GM12874 (cell line): ENCODE measurements at regions not wholly inside any gene's neighbourhood (a gene's known extent, or its start where the extent isn't known, plus 50 kb on each side); places are given as distances from the start of the nearest gene placed in this dataset.

Source experiments
- CTCF ChIP-seq: IDR thresholded peaks from 2 replicates; pipeline ENCODE4 v1.5.1; 2011; ENCODE audit warnings: low read depth, mild to moderate bottlenecking, control low read depth, low read length, moderate library complexity; ENCODE audit not compliant: insufficient read depth

GRCh38 chr4:89598602-89599001 lies 238.4 kb downstream of the SNCA start:
- TF ChIP-seq CTCF = 0 out of 2 replicates have a peak, but pooled peaks have one; percentile 6

DNA sequence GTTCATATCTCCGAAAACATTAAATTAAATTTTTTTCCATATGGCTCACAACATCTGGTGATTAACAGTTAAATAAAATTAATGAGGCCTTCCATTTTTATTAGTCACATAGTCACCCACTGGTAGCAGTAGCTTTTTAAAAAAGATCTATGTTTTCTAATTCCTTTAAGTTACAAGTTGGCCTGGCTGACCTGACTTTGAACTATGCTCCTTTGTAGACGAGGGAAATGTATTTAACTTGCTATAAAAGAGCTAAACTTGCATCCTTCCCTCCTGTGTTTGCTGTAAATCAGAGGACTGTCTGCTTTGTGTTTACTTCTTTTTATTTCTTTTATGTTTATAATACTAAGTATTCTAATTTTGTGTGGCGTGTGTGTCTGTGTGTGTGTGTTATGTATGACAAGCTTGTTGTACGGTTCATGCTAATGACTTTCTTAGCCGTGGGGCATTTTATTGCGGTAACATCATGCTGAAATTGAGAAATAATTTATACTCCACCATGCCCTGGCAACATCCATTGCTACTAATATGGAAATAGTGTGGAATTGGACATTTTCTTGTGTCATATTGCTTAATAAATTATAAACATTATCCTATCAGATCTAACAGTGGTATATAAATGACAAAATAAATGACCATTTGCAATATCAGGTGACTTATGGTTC lies 241.7 kb downstream of the SNCA start:
- no peak for TF ChIP-seq CTCF

GRCh38 chr4:89590128-89590527 lies 246.8 kb downstream of the SNCA start:
- TF ChIP-seq CTCF = no peak

GRCh38 chr4:89588421-89588820 lies 248.5 kb downstream of the SNCA start:
- TF ChIP-seq CTCF = no peak

GRCh38 chr4:89587364-89587763 lies 249.6 kb downstream of the SNCA start:
- no peak for TF ChIP-seq CTCF

- no peak for TF ChIP-seq CTCF
Measured at GRCh38 chr4:89586864-89587263, 250.1 kb downstream of the SNCA start.

DNA sequence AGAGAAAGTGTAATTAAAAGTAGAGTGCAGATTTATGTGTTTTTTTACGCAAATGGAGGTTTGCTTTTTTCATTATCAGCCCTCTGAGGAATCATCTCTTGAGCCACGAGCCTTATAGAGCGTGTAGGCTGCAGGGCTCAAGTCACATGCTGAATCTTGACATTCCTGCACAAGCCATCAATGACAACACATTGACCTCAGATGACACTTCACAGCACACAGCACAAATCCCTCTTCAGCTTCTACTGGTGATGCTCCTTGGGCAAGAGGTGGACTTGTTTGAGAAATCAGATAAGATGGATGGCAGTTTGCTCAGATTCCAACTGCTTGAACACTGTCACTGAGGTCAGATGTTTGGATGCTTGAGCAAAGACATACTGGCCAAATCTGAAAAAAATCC lies 250.6 kb downstream of the SNCA start:
- TF ChIP-seq CTCF = no peak
